NCI-H1694 treated with DMSO at 0.1 percent for 48 hours (cell line): ENCODE measurements at regions not wholly inside any gene's neighbourhood (a gene's known extent, or its start where the extent isn't known, plus 50 kb on each side); places are given as distances from the start of the nearest gene placed in this dataset.
A peak's percentile ranks its signal among the peaks of the same experiment; 100 is the strongest.
"Not testable (repeated sequence)": the region's sequence is repeated elsewhere in the genome, so short reads cannot be mapped to it uniquely, and the experiment has no call there.

Source experiments
- DNase-seq: peaks from one replicate; lab custom pipeline; 2025; lab: John Stamatoyannopoulos, UW

DNA sequence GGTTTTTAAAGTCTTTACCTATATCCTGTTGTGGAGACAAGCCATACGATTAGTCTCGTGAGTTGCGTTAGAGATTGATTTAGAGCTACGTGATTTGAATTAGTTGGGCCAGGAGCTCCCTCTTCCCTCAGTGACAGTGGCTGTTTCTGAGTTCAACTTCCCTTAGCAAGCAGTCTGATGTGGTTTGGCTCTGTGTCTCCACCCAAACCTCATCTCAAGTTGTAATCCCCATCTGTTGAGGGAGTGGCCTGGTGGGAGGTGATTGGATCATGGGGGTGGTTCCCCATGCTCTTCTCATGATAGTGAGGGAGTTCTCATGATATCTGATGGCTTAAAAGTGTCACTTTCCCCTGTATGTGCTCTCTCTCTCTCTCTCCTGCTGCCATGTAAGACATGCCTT lies 192.9 kb upstream of the PTGFR start:
- DNase-seq, result no peak

DNA sequence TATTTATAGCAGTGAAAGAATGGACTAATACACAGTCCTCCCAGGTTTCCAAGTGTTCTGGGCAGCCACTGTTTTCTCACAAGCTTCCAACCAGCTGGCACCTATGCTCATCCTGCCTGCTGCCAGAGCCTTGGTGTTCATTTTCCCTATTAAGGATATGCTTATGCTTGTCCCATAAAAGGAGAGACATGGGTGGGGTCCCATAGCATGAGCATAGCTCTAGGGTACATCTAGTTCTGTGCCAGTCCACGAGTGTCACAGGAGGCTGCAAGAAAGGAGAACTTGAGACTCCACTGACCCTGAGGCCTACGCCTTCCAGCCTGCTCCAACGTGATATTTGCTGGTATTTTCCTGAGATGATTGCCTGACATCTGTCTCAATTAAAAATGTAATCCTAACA lies 192.4 kb upstream of the PTGFR start:
- DNase-seq, result no peak

DNA sequence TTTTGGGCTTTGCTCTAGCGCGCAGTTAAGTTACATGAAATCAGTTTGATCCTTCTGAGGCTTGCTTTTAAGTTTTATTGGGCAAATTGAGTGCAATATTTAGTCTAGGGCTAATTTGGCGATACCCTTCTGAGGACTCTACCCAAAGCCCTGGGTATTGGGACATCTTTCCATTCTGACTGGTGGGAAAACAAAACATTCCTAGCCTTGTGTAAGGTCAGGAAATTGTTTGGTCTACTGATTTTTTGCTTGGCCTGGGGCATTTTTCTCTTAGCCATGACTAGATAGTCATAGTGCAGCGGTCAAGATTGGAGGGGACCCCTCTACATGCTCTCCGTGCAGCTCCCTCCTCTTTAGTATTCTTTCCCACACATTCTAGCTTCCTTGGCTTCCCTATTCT lies 189.6 kb upstream of the PTGFR start:
- no peak for DNase-seq

DNA sequence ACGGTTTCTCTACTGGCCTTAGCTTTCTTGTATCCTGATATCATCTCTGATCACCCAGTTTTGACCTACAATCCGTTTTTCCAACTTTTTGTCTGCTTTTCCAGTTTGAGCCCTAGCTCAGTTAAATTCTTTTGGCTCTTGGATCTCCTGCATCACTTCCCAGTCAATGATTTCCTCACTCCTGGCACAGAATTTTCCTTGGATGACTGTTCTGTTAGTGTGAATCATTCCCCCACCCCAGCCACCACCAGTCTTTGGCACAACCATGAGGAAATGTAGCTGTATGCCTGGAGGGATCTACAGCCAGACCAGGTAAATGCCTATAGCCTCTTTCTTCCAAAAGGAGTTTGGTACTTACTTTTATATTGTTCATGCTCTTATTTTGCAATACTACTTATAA lies 187.2 kb upstream of the PTGFR start:
- no peak for DNase-seq

DNA sequence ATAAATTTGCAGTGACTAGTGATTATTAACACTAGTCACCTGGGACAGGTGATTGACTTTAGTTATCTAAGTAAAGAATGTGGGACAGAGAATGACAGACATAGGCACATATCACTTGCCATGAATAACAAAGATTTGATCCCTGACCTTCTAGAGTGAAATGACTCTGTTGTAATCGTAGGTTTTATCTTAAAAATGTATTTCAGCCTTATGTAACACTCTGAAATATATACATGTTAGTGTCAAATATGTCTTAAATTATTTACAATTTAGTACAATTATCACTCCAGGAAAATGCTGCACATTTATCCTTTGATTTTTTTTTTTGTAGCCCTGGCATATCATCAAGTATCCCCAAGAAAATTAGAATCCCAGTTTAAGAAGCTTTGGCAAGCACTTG lies 186.4 kb upstream of the PTGFR start:
- DNase-seq, result no peak

DNA sequence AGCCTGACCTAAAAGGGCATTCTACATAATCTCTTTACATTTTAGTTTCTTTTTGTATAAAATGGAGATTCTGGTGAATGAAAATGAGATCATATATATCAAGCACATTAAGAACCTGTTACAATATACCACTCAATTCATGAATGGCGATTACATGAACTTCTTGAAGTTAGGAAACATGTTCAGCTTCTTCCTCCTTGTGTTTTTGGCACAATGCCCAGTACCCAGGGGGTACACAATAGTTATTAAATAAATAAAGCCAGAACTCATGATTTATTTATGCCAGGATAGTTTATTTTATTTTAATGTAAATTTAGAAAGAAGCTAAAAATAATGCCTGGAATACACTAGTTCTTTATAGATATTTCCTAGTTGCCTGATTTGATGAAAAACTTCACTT lies 186.0 kb upstream of the PTGFR start:
- no peak for DNase-seq

DNA sequence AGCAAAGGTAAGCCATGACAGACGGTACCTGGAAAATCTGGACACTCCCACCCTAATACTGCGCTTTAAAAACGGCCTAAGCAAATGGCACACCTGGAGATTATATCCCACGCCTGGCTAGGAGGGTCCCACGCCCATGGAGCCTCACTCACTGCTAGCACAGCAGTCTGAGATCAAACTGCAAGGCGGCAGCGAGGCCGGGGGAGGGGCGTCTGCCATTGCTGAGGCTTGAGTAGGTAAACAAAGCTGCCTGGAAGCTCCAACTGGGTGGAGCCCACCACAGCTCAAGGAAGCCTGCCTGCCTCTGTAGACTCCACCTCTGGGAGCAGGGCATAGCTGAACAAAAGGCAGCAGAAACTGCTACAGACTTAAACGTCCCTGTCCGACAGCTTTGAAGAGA lies 180.5 kb upstream of the PTGFR start:
- not testable (repeated sequence) for DNase-seq

DNA sequence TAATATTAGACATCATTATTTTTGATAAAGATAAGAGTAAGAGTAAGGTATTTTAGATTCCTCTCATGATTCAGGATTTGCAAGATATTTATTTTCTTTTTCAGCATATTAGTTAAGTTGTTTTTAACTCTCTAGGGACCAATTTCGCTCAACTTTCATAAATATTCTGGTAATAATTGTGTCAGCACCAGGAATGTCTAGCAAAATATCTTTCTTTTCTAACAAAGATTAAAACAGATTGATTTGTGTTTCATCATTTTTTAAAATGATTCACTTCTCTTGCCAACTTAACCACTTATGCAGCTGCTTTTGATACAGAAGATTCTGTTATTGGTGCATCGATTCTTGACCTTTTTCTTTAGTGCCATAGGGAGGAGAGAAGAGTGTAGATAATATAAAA lies 172.8 kb upstream of the PTGFR start:
- no peak for DNase-seq

DNA sequence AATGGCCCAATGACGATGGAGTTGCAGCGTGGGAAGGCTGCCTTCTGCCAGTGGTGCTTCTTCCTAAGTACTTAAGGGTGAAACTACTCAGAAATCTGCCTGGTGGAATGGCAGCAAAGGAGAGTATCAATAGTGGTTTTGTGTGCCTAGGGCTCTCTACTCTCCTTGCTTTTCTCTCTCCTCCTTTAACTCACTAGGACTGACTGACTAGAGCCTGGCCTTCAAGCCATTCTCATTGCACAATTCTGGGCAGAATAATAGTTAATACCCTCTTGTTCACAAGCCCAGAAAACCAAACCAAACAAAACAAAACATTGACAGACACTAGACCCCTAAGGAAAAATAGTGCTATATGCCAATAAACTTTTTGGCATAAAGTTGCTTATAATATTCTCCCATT lies 171.2 kb upstream of the PTGFR start:
- DNase-seq, result no peak

DNA sequence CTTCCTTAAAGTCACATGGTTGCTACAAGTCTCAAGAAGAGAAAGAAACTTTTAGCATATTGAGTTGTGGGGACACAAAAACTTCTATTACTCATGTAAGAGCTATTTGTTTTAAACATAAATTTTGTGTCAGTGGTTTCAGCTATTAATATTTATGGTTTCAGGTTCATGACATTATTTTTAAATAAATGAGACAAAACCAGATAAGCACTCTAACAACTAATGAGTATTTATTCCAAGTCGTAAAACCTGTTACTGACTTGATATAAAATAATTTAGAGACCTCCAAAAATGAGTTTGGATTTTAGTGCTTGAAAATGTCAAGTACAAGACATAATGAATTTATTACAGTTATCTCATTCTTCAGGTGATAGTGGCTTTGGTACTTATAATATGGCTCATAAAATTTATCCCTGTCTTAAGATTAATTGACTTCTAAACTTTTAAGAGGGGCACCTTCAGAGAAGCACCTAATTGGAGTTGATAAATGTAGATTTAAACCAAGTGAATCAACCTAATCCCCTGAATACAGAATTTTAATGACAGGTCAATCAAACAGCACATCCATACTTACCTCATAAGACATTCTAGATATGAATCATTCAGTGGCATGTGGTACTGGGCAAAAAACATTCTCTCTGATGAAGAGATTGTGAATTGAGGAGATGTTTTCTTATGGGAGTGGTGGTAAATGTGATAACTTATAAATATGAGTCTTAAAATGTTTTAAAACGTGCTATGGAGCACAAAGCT lies 167.7 kb upstream of the PTGFR start:
- no peak for DNase-seq

DNA sequence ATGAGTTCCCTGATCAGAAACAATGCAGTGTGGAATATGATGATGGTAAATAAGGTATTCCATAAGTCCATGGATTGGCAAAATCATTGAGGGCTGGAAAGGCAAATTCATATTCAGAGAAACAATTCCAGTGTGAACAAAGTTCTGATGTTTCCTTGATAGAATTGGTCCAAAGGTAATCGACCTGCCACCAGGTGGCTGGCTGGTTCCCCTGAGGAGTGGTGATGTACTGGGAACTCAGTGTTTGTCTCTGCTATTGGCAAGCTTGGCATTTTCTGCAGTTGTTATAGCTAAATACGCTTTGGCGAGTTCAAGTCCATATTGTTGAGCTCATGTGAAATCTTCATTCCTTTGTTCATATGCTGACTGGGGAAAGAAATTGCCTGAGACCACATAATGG lies 165.5 kb upstream of the PTGFR start:
- DNase-seq, result no peak

DNA sequence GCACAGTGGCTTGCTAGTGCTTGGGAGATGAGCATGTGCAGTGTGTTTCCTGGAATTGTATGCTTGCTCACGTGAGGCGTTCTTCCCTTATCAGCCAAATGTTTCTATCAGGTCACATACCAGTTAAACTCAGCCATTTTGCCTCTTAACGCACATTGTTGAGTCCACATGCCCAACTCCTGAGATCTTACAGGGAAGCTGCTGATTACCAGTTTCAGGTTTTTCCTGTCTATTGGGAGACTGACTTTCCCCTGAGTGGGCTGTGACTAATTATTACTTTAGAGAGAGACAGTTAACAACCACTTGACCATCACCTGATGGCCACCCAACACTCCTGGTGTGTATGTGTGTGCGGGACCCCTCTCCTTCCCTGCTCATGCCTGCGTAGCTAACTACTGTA lies 161.3 kb upstream of the PTGFR start:
- no peak for DNase-seq

DNA sequence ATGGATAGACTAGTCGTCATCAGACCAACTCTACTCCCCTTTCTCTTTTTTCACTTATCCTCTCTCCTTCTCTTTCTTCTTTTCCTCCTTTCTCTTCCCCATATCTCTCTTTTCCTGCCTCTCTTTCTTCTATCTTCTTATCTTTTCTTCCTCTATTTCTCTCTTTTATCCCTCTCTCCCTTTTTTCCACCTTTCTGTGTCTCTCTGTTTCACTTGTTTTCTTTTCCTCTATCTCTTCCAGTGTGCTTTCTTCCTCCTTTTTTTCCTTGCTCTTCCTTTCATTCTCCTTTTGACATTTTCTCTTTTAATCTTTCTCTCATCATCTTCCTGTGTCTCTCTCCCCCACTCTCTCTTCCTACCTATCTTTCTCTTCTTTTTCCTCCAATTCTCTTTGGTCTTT lies 159.0 kb upstream of the PTGFR start:
- no peak for DNase-seq

DNA sequence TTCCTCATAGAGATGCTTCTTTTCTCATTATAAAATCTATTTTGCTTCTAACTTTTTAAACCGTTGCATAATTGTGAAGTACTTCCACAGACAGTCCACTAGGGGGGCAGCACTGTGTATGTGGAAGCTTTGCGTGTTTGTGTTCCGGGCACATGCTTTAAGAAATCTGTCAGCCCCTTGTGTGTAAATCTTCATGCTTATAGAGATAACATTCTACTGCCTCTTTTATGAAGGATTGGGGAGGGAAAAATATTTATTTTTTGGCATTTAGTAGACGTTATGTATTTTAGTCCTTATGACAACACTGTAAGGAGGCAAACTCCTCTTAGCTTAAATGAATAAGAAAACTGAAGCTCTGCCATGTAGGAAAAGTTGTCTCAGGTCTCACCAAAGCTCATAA lies 157.3 kb upstream of the PTGFR start:
- DNase-seq, result peak; percentile 17

DNA sequence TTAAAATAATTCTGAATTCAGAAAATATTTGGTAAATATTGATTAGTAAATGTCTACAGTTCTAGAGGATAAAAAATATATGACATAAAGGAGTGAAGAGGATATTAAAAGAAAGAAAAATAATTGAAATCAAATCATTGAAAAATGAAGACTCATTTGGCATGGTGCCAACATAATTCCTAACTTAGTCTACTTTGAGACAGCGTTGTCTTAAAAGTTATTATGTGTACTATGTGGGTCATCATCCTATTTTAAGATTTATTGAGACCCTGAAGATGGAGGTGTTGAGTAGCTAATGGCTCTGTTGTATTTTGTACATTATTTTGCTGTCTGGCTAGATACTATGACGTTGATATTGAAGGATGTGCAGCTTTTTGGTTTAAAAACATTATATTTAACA lies 156.7 kb upstream of the PTGFR start:
- DNase-seq, result no peak

DNA sequence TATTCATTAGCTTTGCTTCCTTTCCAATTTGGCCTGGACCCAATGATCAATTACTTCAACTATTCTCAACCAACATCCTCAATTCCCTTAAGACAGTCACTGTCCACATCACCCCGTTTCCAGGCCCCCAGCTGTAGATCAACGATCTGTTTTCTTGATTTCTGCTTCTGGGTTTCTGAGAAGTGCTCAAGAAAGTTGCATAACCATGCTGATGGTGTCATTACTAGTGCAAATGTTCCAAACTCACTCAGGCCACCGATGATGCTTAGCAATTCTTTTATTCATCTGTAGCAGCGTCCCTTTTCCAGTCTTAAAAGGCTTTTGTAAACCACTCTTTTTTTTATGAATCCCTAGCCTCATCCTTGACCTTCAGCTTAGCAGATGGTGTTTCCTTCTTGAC lies 155.8 kb upstream of the PTGFR start:
- no peak for DNase-seq

DNA sequence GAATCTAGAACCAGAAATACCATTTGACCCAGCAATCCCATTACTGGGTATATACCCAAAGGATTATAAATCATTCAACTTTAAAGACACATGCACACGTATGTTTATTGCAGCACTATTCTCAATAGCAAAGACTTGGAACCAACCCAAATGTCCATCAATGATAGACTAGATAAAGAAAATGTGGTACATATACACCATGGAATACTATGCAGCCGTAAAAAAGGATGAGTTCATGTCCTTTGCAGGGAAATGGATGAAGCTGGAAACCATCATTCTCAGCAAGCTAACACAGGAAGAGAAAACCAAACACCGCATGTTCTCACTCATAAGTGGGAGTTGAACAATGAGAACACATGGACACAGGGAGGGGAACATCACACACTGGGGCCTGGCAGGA lies 154.0 kb upstream of the PTGFR start:
- not testable (repeated sequence) for DNase-seq

DNA sequence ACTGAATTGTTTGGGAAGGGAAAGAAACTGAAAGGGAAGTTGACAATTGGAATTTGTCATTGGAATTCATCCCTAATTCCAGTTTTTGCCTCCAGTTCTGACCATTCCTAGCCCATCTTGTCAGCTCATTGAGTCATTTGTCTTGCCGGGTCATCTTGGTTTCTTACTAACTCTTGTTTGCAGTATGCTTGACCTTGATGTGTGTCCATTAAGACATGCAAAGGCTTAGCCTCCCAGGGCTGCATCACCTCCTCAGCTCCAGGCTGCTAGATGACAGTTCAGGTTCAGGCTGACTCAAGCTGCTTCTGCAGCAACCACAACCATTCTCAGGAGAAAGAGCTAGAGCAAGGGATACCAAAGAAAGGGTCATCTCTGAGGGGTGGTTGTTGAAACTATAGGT lies 151.3 kb upstream of the PTGFR start:
- no peak for DNase-seq

DNA sequence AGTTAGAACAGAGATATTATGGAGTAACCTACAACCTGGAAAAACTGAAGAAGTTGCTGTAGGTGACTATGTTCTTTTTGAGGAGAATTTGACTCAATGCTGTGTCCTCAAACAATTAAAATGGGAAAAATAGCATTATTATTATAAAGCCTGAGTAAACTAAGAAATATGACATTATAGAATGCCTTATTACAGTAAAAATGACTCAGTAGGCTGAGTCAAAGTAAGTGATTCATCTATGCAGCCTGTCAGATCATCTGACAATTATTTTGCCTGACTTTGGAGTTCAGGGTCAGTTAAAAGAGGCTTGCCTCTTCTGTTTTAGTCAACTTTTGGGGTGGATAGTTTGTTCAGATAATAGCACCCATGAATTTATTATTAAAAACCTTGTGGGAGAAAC lies 150.8 kb upstream of the PTGFR start:
- no peak for DNase-seq

DNA sequence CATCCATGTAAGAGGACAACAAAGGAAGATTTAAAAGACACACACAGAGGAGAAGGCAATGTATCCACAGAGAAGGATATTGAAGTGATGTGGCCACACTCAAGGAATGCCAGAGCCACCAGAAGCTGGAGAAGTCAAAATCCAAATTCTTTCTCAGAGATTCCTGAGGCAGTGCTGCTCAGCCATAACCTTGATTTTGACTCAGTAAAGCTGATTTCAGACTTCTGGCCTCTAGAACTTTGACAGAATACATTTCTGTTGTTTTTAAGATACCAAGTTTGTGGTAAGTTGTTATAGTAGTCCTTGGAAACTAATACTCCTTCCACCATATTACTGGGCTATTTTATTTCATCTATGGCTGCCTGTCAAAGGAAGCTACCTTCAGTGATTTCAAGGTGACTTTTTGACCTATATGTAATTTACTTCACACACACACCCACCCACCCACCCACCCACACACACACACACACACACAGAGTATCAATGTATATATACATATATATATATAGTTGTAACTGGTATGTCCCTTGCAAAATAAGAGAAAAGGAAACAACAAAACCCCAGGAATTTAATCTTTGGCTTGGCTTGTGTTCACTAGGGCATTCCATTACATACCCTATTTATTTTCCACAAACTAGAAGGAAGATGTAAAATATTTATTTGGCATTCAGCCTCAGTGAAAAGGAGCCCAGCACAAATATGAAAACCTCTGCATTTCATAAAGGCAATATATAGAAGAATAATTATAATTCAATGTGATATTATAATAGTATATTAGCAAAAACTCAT lies 142.1 kb upstream of the PTGFR start:
- DNase-seq, result no peak

DNA sequence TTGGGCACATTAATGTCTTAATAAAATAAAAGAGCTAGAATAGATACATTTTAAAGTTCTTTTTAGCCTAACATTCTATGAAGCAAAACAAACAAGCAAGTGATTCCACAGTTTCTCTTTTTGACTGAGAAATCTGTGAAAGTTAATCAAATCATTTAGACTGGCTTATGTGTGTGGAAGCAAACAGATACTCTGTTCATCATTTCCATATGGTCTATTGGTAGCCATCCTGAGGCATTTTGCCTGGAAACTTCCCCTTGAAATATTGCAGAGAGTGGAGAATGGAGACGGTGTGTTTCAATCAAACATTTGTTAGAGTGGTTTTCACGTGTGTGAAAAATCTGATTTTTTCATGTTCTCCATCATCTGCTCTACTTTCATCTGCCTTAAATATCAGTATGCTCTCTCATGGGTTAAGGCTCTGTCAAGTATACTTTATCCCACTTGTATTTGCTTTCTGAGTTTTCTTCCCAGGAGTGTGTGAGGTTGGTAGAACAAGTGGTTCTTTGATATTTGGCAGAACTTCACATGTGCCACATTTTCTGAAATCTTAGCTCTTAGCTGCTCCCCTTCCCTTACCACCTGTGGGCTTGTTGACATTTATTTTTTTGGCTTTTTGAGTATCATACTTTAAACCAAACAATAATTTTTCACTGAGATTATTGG lies 139.1 kb upstream of the PTGFR start:
- DNase-seq, result no peak

DNA sequence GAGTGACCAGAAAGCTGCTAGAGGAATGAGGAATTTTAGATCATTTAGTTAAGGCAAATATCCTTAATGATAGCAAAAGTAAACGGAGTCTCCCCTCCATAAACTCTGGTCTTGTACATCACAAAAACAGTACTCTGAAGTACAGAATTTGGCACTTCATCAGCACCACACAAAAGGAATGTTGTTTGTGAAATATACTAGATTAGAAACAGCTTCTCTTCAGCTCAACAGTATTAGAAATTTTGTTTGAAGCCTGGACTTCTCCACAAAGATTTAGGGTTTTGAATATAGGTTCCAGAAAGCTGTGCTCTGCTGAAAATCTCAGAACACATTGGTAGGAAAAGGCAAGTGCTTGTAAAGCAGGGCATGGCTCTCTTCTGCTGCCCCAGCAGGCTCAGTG lies 135.1 kb upstream of the PTGFR start:
- DNase-seq, result no peak

DNA sequence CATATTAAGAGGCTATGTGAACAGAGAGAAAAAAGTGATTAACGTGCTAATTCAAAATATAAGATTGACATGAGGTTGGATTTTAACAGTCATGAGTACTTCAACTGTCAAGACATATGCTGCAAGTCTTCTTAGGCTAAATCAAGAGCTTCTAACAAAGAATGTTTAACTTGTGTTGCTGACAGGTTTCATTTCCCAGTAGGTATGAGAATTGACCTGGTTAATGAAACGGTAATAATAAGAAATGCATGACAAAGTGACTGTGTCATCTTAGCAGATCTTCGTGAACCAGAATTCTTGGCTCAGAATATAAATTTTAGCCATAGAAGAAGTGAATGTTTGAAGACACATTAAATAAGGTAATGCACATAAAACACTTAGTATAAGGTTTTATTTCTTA lies 132.6 kb upstream of the PTGFR start:
- no peak for DNase-seq
